ENCODE measurements at regions not wholly inside any gene's neighbourhood (a gene's known extent, or its start where the extent isn't known, plus 50 kb on each side); places are given as distances from the start of the nearest gene placed in this dataset.

DNA sequence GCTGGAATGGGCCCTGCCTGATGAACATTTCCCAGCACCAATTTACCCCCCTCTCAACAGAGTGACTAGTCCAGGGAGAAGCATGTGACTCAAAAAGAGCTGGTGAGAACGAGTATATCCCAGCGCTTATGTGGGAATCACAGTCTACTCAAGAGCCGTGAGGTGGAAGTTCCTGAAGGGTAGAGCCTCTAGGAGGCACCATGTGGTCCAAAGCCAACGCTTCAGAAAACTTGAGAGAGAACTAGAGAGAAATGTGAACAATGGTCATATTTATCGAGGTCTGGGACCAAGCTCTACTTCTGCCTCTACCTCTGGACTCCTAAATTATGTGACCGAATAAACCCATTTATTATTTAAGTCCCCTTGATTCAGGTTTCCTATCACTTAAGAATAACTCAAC, 111.0 kb upstream of the RAP2B start:
- DNase-seq, result no peak
- Histone ChIP-seq H3K4me1 (peaks cover 0 to 15% (median 13%) of the 10 kb centered on the region in 4 donors), H3K9me3 (no peaks in the 10 kb centered on the region), H3K27ac (peak overlapping the region in 1 of 4 donors; percentile 72), H3K4me3 (no peak overlapping the region), H3K36me3 (no peaks in the 10 kb centered on the region), H3K27me3 (no peaks in the 10 kb centered on the region)
- WGBS, 2 donors, result 93 to 96% methylated on average over 6 of the region's 6 CpGs
- intact Hi-C loops (cut with DNase I), result no loop called here
- TF ChIP-seq POLR2A (IDR thresholded peaks at IDR 0.05) (no peak), EP300 (IDR thresholded peaks at IDR 0.05) (no peak), CTCF (IDR thresholded peaks at IDR 0.05) (no peak), POLR2AphosphoS5 (IDR thresholded peaks at IDR 0.05) (no peak)

DNA sequence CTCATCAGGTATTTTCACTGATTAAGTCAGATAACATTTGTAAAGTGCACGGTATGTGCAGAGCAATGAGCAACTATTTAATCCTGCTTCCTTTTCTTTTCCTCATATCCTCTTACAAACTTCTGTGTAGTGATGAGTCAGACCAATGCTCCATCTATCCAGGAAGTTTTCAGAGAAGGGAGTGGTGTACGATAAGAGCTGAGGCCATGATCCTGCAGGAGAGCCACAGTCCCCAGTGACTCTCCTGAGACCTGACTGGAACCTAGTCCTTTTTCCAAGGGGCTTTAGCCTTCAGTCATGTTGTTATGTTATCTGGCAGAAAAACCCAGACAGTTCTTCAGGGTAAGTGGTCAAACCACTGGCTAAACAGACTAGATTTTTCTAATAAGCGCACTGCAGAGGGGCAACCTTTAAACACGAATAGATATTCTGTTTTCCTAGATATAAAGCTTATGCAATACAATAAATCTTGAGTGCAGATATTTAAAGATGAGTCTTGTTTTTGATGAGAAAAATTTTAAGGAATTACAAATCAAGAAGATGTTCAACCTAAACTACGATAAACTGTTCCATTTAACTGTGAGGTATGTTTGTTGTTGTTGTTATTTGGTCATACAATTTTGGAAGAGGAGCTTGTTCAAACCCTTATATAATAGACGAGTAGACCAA, 110.5 kb upstream of the RAP2B start:
- Histone ChIP-seq H3K4me3 (no peak overlapping the region), H3K4me1 (peaks cover 0 to 15% (median 13%) of the 10 kb centered on the region in 4 donors), H3K36me3 (no peaks in the 10 kb centered on the region), H3K27ac (peak overlapping the region; percentile 56 to 74 (median 68)), H3K27me3 (no peaks in the 10 kb centered on the region), H3K9me3 (no peaks in the 10 kb centered on the region)
- TF ChIP-seq CTCF (IDR thresholded peaks at IDR 0.05) (no peak), EP300 (IDR thresholded peaks at IDR 0.05) (no peak), POLR2AphosphoS5 (IDR thresholded peaks at IDR 0.05) (no peak), POLR2A (IDR thresholded peaks at IDR 0.05) (no peak)
- 66 to 77% methylated on average over 6 of the region's 6 CpGs for WGBS, 2 donors
- no peak for DNase-seq
- intact Hi-C loops (cut with DNase I), result loop anchor here (2.0 kb wide), 1 partner anchor 111 kb away; the partner anchor contains the start of gene RAP2B

DNA sequence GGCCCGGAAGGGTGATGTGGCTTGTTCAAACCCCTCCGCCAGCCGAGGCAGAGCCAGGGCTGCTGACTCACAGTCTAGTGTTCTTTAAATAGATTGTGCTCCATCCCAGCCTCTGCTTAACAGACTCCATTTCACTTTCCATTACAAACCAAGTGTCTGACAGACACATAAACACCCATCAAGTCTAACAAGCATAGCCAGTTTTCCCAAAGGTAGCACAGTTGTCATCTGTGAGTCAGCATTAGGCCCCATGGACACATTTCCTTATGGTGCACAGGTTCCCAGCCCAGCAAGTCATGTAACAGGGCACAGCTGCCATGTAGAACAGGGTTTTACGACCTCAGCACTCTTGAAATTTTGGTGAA, 109.9 kb upstream of the RAP2B start:
- Histone ChIP-seq H3K27ac (peak overlapping the region; percentile 56 to 74 (median 68)), H3K9me3 (no peaks in the 10 kb centered on the region), H3K4me3 (no peak overlapping the region), H3K36me3 (no peaks in the 10 kb centered on the region), H3K4me1 (peaks cover 0 to 15% (median 13%) of the 10 kb centered on the region in 4 donors), H3K27me3 (no peaks in the 10 kb centered on the region)
- peak; percentile 82 for DNase-seq
- intact Hi-C loops (cut with DNase I), result loop anchor here (2.0 kb wide), 1 partner anchor 111 kb away; the partner anchor contains the start of gene RAP2B
- WGBS, 2 donors, result 61 to 64% methylated on average over 4 of the region's 4 CpGs
- TF ChIP-seq POLR2AphosphoS5 (IDR thresholded peaks at IDR 0.05), result peak; percentile 64 to 75 (median 70)
- peak in 1 of 4 donors; percentile 38 for TF ChIP-seq EP300 (IDR thresholded peaks at IDR 0.05)
- TF ChIP-seq POLR2A (IDR thresholded peaks at IDR 0.05), result no peak
- no peak for TF ChIP-seq CTCF (IDR thresholded peaks at IDR 0.05)

GRCh38 chr3:153055217-153055616, 106.8 kb upstream of the RAP2B start:
- intact Hi-C loops (cut with DNase I), result no loop called here

More at GRCh38 chr3:153055217-153055616, 106.8 kb upstream of the RAP2B start:
- H3K27me3 ChIP-seq, result no peaks in the 10 kb centered on the region
- WGBS, 2 donors, result 75 to 90% methylated on average over 5 of the region's 5 CpGs
- no peak for TF ChIP-seq CTCF (IDR thresholded peaks at IDR 0.05)
- TF ChIP-seq POLR2AphosphoS5 (IDR thresholded peaks at IDR 0.05), result no peak
- no peak for TF ChIP-seq EP300 (IDR thresholded peaks at IDR 0.05)
- no peak for TF ChIP-seq POLR2A (IDR thresholded peaks at IDR 0.05)
- no peaks in the 10 kb centered on the region for H3K9me3 ChIP-seq
- DNase-seq, result no peak
- no peak overlapping the region for H3K27ac ChIP-seq
- H3K36me3 ChIP-seq, result no peaks in the 10 kb centered on the region
- H3K4me3 ChIP-seq, result no peak overlapping the region
- peaks cover 0 to 24% (median 16%) of the 10 kb centered on the region in 4 donors for H3K4me1 ChIP-seq
